ENCODE measurements at regions not wholly inside any gene's neighbourhood (a gene's known extent, or its start where the extent isn't known, plus 50 kb on each side); places are given as distances from the start of the nearest gene placed in this dataset.

- TF ChIP-seq CTCF (IDR thresholded peaks at IDR 0.05; ENCODE audit: low read length) (no peak), EZH2 (IDR thresholded peaks at IDR 0.05; ENCODE audit: borderline replicate concordance, low read length) (no peak)
These were observed 126.1 kb downstream of the FGF9 start for GRCh38 chr13:21796775-21797514.
